Suprapubic skin (tissue), 3 donors: ENCODE measurements at regions not wholly inside any gene's neighbourhood (a gene's known extent, or its start where the extent isn't known, plus 50 kb on each side); places are given as distances from the start of the nearest gene placed in this dataset.

Experiments used
- POLR2A ChIP-seq, 2 donors: fragments of 450-650 bp; IDR thresholded peaks; one replicate each; pipeline ENCODE4 v1.6.1; 2017; ENCODE audit warnings: antibody characterized with exemption in 2 of 2, mild to moderate bottlenecking in 2 of 2, moderate library complexity in 2 of 2
- TF ChIP-seq, protein P1 (sequence below), 2 donors: fragments of 200-600 bp in 1 of 2; fragments of 450-650 bp in 1 of 2; sonication (generic) in 1 of 2; IDR thresholded peaks; one replicate each; pipeline ENCODE4 v1.5.1; 2016 to 2019; ENCODE audit warnings: antibody characterized with exemption in 2 of 2, mild to moderate bottlenecking in 1 of 2, moderate library complexity in 1 of 2

DNA sequence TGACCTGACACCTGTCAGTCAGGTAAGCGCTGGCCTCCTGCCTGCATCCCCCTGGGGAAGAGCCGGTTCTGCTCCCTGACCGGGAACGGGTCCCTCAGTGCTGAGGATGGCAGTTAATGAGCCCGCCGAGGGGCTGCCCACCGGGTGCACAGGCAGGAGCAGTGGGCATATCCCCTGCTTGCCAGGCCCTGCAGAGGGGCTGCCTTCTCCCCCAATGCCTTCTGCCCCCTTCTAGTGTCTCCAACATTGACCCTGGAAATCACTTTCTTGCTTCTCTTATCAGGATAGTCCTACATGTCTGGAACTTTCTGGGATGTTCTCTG is 388.5 kb downstream of the SEC14L1 start:
- TF ChIP-seq, protein P1, sequence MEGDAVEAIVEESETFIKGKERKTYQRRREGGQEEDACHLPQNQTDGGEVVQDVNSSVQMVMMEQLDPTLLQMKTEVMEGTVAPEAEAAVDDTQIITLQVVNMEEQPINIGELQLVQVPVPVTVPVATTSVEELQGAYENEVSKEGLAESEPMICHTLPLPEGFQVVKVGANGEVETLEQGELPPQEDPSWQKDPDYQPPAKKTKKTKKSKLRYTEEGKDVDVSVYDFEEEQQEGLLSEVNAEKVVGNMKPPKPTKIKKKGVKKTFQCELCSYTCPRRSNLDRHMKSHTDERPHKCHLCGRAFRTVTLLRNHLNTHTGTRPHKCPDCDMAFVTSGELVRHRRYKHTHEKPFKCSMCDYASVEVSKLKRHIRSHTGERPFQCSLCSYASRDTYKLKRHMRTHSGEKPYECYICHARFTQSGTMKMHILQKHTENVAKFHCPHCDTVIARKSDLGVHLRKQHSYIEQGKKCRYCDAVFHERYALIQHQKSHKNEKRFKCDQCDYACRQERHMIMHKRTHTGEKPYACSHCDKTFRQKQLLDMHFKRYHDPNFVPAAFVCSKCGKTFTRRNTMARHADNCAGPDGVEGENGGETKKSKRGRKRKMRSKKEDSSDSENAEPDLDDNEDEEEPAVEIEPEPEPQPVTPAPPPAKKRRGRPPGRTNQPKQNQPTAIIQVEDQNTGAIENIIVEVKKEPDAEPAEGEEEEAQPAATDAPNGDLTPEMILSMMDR (IDR thresholded peaks at IDR 0.05) = no peak
- no peak for TF ChIP-seq POLR2A (IDR thresholded peaks at IDR 0.05)
